ENCODE measurements at regions not wholly inside any gene's neighbourhood (a gene's known extent, or its start where the extent isn't known, plus 50 kb on each side); places are given as distances from the start of the nearest gene placed in this dataset.

DNA sequence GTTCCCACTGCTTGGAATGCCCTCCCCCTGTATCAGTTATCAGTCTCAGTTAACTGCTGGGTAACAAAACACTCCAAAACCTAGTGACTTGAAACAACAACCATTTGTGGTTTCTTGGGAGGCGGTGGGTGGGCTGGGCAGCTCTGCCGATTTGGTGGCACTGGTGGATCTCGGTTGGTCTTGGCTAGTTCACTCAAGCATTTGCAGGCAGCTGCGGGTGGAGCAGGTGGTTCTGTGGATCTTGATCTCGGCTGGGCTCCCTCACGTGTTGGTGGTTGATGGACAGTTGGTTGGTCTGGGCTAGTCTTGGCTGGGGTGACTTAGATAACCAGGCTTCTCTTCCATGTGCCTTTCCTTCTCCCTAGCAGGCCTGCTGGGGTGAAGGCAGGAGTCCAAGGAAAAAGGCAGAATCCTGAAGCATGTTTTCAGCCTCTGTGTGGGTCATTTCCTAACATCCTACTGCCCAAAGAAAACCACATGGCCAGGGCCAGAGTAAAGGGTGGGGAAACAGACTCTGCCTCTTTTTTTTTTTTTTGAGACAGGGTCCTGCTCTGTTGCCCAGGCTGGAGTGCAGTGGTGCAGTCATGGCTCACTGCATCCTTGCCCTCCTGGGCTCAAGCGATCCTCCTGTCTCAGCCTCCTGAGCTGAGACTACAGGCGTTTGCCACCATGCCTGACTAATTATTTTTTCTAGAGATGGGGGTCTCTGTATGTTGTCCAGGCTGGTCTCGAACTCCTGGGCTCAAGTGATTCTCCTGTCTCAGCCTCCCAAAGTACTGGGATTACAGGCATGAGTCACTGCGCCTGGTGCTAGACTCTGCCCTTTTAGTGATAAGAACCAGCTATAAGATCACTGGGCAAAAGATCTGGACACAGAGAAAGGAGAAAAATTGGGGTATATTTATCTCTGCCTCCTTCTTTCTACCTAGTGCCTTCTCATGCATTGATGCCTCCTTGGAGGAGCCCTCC is 183.7 kb downstream of the RGS3 start:
- Histone ChIP-seq H3K27ac (ENCODE audit: insufficient read depth, low read length) (no peak overlapping the region), H3K9me3 (ENCODE audit: control insufficient read depth, insufficient read depth, low read depth, low read length) (no peaks in the 10 kb centered on the region), H3K4me2 (ENCODE audit: extremely low read depth, insufficient read depth, low read length) (no peak overlapping the region), H3K27me3 (ENCODE audit: control insufficient read depth, insufficient read depth, low read length) (no peaks in the 10 kb centered on the region), H3K79me2 (ENCODE audit: control insufficient read depth, insufficient read depth, low read length) (no peaks in the 10 kb centered on the region), H3K36me3 (ENCODE audit: control insufficient read depth, insufficient read depth, low read length) (no peaks in the 10 kb centered on the region), H3K4me1 (ENCODE audit: control insufficient read depth, extremely low read depth, insufficient read depth, low read length) (peaks cover 4% of the 10 kb centered on the region), H2AFZ (ENCODE audit: low read length) (no peak overlapping the region), H3K9ac (ENCODE audit: insufficient read depth, low read length) (no peak overlapping the region), H3K4me3 (replicated peaks in 1 of 4; ENCODE audit: control extremely low read depth in 1 of 4, insufficient read depth in 1 of 4, low read depth in 3 of 4, low read length in 4 of 4) (no peak overlapping the region), H4K20me1 (ENCODE audit: control insufficient read depth, extremely low read depth, insufficient read depth, low read length) (no peaks in the 10 kb centered on the region)
- DNase-seq (ENCODE audit: low read depth in 2 of 2), result no peak
- TF ChIP-seq, protein P1, sequence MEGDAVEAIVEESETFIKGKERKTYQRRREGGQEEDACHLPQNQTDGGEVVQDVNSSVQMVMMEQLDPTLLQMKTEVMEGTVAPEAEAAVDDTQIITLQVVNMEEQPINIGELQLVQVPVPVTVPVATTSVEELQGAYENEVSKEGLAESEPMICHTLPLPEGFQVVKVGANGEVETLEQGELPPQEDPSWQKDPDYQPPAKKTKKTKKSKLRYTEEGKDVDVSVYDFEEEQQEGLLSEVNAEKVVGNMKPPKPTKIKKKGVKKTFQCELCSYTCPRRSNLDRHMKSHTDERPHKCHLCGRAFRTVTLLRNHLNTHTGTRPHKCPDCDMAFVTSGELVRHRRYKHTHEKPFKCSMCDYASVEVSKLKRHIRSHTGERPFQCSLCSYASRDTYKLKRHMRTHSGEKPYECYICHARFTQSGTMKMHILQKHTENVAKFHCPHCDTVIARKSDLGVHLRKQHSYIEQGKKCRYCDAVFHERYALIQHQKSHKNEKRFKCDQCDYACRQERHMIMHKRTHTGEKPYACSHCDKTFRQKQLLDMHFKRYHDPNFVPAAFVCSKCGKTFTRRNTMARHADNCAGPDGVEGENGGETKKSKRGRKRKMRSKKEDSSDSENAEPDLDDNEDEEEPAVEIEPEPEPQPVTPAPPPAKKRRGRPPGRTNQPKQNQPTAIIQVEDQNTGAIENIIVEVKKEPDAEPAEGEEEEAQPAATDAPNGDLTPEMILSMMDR (conservative IDR thresholded peaks at IDR 0.05 in 1 of 2, IDR thresholded peaks at IDR 0.05 in 1 of 2; ENCODE audit: low read depth in 1 of 2, low read length in 2 of 2), result no peak

DNA sequence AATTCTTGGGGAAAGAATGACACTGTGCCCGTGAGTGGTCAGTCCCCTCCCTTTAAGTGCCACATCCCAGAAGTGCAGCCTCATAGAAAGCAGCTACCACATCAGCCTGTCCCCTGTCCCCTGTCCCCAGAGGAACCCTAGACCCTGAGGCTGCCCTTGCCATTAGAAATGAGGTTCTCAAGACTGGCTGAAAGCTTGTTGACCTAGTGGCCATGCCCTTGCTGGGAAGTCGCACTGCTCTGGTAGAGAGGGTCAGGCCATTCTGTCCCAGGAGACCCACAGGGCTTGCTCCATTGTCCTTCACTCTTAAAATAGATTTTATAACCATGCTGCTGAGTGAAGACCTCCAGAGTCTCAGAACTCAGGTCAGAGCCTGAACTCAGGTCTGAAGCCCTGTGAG is 184.5 kb downstream of the RGS3 start:
- H3K9me3 ChIP-seq (ENCODE audit: control insufficient read depth, insufficient read depth, low read depth, low read length), result no peaks in the 10 kb centered on the region
- H3K9ac ChIP-seq (ENCODE audit: insufficient read depth, low read length), result no peak overlapping the region
- H3K27ac ChIP-seq (ENCODE audit: insufficient read depth, low read length), result no peak overlapping the region
- no peak overlapping the region for H3K4me3 ChIP-seq (replicated peaks in 1 of 4; ENCODE audit: control extremely low read depth in 1 of 4, insufficient read depth in 1 of 4, low read depth in 3 of 4, low read length in 4 of 4)
- H2AFZ ChIP-seq (ENCODE audit: low read length), result no peak overlapping the region
- TF ChIP-seq EZH2 (IDR thresholded peaks at IDR 0.05; ENCODE audit: low read length, missing control alignments), result no peak
- TF ChIP-seq, protein P1 (conservative IDR thresholded peaks at IDR 0.05 in 1 of 2, IDR thresholded peaks at IDR 0.05 in 1 of 2; ENCODE audit: low read depth in 1 of 2, low read length in 2 of 2), result no peak
- H3K27me3 ChIP-seq (ENCODE audit: control insufficient read depth, insufficient read depth, low read length), result no peaks in the 10 kb centered on the region
- no peaks in the 10 kb centered on the region for H3K36me3 ChIP-seq (ENCODE audit: control insufficient read depth, insufficient read depth, low read length)
- H3K4me2 ChIP-seq (ENCODE audit: extremely low read depth, insufficient read depth, low read length), result no peak overlapping the region
- no peaks in the 10 kb centered on the region for H3K79me2 ChIP-seq (ENCODE audit: control insufficient read depth, insufficient read depth, low read length)
- no peak for DNase-seq (ENCODE audit: low read depth in 2 of 2)
- peaks cover 4% of the 10 kb centered on the region for H3K4me1 ChIP-seq (ENCODE audit: control insufficient read depth, extremely low read depth, insufficient read depth, low read length)
- H4K20me1 ChIP-seq (ENCODE audit: control insufficient read depth, extremely low read depth, insufficient read depth, low read length), result no peaks in the 10 kb centered on the region

DNA sequence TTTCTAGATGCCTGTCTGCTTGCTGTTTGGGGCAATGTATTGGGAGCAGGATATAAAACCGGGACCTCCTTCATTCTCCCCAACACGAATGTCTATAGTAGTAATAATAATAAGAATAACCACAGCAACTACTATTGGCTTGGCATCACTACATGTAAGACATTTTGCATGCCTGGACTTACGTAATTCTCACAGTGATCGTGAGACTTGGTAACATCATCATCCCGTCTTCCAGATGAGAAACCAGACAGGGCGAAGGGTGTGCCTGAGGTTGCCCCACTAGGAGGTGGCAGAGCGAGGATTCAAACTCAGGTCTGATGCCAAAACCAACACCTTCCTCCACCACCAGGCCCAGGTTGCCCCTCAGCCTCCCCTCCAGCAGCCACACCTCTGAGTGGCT is 185.1 kb downstream of the RGS3 start:
- H4K20me1 ChIP-seq (ENCODE audit: control insufficient read depth, extremely low read depth, insufficient read depth, low read length), result no peaks in the 10 kb centered on the region
- H3K27ac ChIP-seq (ENCODE audit: insufficient read depth, low read length), result no peak overlapping the region
- no peaks in the 10 kb centered on the region for H3K36me3 ChIP-seq (ENCODE audit: control insufficient read depth, insufficient read depth, low read length)
- H3K27me3 ChIP-seq (ENCODE audit: control insufficient read depth, insufficient read depth, low read length), result no peaks in the 10 kb centered on the region
- no peak for DNase-seq (ENCODE audit: low read depth in 2 of 2)
- H3K4me1 ChIP-seq (ENCODE audit: control insufficient read depth, extremely low read depth, insufficient read depth, low read length), result peaks cover 4% of the 10 kb centered on the region
- H3K79me2 ChIP-seq (ENCODE audit: control insufficient read depth, insufficient read depth, low read length), result no peaks in the 10 kb centered on the region
- no peaks in the 10 kb centered on the region for H3K9me3 ChIP-seq (ENCODE audit: control insufficient read depth, insufficient read depth, low read depth, low read length)
- no peak overlapping the region for H3K4me3 ChIP-seq (replicated peaks in 1 of 4; ENCODE audit: control extremely low read depth in 1 of 4, insufficient read depth in 1 of 4, low read depth in 3 of 4, low read length in 4 of 4)
- TF ChIP-seq, protein P1 (conservative IDR thresholded peaks at IDR 0.05 in 1 of 2, IDR thresholded peaks at IDR 0.05 in 1 of 2; ENCODE audit: low read depth in 1 of 2, low read length in 2 of 2), result no peak
- no peak for TF ChIP-seq EZH2 (IDR thresholded peaks at IDR 0.05; ENCODE audit: low read length, missing control alignments)
- H3K9ac ChIP-seq (ENCODE audit: insufficient read depth, low read length), result no peak overlapping the region
- H3K4me2 ChIP-seq (ENCODE audit: extremely low read depth, insufficient read depth, low read length), result no peak overlapping the region
- H2AFZ ChIP-seq (ENCODE audit: low read length), result no peak overlapping the region

Data from fibroblast of lung (primary cell).